ENCODE measurements at regions not wholly inside any gene's neighbourhood (a gene's known extent, or its start where the extent isn't known, plus 50 kb on each side); places are given as distances from the start of the nearest gene placed in this dataset.

DNA sequence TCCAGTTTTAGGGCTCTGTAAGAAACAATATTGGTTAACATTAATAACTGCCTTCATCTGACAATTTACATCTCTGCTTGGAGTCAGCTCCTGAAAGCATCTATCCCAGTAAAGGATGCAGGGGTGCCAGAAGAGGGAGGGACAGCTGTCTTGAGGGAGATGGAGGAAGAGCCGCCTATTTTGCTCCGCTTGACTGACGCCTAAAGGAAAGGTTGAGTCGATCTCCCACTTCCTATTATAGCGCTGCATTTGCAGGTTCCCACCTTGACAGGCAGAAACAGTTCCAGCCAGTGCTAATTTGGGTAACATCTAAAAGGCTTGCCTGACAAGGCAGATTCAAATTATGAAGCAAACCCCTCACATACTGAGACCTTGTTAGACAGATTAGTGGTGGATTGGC lies 374.6 kb downstream of the SPATA31D1 start:
- Histone ChIP-seq H3K27ac (ENCODE audit: low read depth, low read length) (no peak overlapping the region), H3K9me2 (replicated peaks; ENCODE audit: insufficient read depth, low read length) (no peaks in the 10 kb centered on the region), H3K79me2 (ENCODE audit: insufficient read depth, low read length) (no peaks in the 10 kb centered on the region), H3K4me3 (ENCODE audit: insufficient read depth, low read length, poor library complexity, severe bottlenecking) (no peak overlapping the region), H3K9me3 (ENCODE audit: insufficient read depth, low read length) (no peaks in the 10 kb centered on the region), H4K20me1 (ENCODE audit: low read depth, low read length) (no peaks in the 10 kb centered on the region), H3K36me3 (ENCODE audit: low read length) (no peaks in the 10 kb centered on the region), H3K4me2 (ENCODE audit: low read depth, low read length, poor library complexity, severe bottlenecking) (no peak overlapping the region), H3K27me3 (ENCODE audit: low read length) (no peaks in the 10 kb centered on the region), H2AFZ (ENCODE audit: low read depth, low read length, severe bottlenecking) (no peak overlapping the region), H3K9ac (ENCODE audit: low read length) (no peak overlapping the region), H3F3A (ENCODE audit: insufficient read depth) (no peaks in the 10 kb centered on the region)
- TF ChIP-seq, protein P1, sequence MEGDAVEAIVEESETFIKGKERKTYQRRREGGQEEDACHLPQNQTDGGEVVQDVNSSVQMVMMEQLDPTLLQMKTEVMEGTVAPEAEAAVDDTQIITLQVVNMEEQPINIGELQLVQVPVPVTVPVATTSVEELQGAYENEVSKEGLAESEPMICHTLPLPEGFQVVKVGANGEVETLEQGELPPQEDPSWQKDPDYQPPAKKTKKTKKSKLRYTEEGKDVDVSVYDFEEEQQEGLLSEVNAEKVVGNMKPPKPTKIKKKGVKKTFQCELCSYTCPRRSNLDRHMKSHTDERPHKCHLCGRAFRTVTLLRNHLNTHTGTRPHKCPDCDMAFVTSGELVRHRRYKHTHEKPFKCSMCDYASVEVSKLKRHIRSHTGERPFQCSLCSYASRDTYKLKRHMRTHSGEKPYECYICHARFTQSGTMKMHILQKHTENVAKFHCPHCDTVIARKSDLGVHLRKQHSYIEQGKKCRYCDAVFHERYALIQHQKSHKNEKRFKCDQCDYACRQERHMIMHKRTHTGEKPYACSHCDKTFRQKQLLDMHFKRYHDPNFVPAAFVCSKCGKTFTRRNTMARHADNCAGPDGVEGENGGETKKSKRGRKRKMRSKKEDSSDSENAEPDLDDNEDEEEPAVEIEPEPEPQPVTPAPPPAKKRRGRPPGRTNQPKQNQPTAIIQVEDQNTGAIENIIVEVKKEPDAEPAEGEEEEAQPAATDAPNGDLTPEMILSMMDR (IDR thresholded peaks at IDR 0.05; ENCODE audit: insufficient read depth, low read length, poor library complexity, severe bottlenecking) = no peak
- TF ChIP-seq EZH2phosphoT487 (conservative IDR thresholded peaks at IDR 0.05; ENCODE audit: low read length) = no peak

DNA sequence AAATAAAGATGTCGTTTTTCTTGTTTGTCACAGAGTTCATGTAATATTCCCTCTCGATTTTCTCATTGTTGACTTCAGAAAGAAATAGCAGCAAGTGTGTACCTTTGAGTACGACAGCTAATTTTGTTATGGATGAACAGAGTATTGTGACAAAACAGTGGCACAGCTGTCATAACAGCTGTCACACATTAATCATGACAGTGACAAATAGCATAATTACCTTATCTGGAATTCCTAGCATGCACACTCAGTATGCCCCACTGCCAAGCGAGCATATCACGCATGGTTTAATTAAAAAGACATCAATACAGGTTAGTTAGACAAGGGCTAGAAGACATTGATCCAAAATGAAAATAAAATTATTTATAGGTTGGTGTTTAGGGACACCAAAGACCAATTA lies 375.1 kb downstream of the SPATA31D1 start:
- Histone ChIP-seq H4K20me1 (ENCODE audit: low read depth, low read length) (no peaks in the 10 kb centered on the region), H3K79me2 (ENCODE audit: insufficient read depth, low read length) (no peaks in the 10 kb centered on the region), H2AFZ (ENCODE audit: low read depth, low read length, severe bottlenecking) (no peak overlapping the region), H3K4me3 (ENCODE audit: insufficient read depth, low read length, poor library complexity, severe bottlenecking) (no peak overlapping the region), H3K9ac (ENCODE audit: low read length) (no peak overlapping the region), H3K9me3 (ENCODE audit: insufficient read depth, low read length) (no peaks in the 10 kb centered on the region), H3F3A (ENCODE audit: insufficient read depth) (no peaks in the 10 kb centered on the region), H3K27ac (ENCODE audit: low read depth, low read length) (no peak overlapping the region), H3K36me3 (ENCODE audit: low read length) (no peaks in the 10 kb centered on the region), H3K9me2 (replicated peaks; ENCODE audit: insufficient read depth, low read length) (no peaks in the 10 kb centered on the region), H3K27me3 (ENCODE audit: low read length) (no peaks in the 10 kb centered on the region), H3K4me2 (ENCODE audit: low read depth, low read length, poor library complexity, severe bottlenecking) (no peak overlapping the region)
- TF ChIP-seq, protein P1 (IDR thresholded peaks at IDR 0.05; ENCODE audit: insufficient read depth, low read length, poor library complexity, severe bottlenecking) = no peak
- TF ChIP-seq EZH2phosphoT487 (conservative IDR thresholded peaks at IDR 0.05; ENCODE audit: low read length) = no peak

DNA sequence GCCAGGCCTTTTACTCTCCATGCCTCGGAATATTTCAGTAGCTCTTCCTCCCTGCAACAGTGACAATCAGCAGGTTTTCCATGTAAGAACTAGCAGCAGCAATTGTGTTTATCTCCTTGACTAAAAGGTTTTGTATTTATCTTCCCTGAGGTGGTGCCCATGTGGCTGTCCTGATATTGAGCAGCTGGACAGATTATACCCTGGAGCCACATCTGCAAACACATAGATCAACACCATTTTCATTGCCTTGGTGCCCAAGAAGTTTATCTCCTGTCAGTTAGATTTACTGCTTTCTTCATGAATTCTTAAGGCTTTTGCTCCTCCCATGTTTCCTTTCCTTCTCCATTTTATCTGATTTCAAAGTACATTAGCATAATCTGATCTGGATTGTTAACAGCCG lies 378.4 kb downstream of the SPATA31D1 start:
- no peak overlapping the region for H2AFZ ChIP-seq (ENCODE audit: low read depth, low read length, severe bottlenecking)
- H4K20me1 ChIP-seq (ENCODE audit: low read depth, low read length) = no peaks in the 10 kb centered on the region
- no peaks in the 10 kb centered on the region for H3K79me2 ChIP-seq (ENCODE audit: insufficient read depth, low read length)
- H3K4me2 ChIP-seq (ENCODE audit: low read depth, low read length, poor library complexity, severe bottlenecking) = no peak overlapping the region
- H3K9me2 ChIP-seq (replicated peaks; ENCODE audit: insufficient read depth, low read length) = no peaks in the 10 kb centered on the region; the same call in 1 of the 2 replicates
- H3K9ac ChIP-seq (ENCODE audit: low read length) = no peak overlapping the region
- no peaks in the 10 kb centered on the region for H3K36me3 ChIP-seq (ENCODE audit: low read length)
- H3F3A ChIP-seq (ENCODE audit: insufficient read depth) = no peaks in the 10 kb centered on the region
- no peaks in the 10 kb centered on the region for H3K9me3 ChIP-seq (ENCODE audit: insufficient read depth, low read length)
- no peak overlapping the region for H3K4me3 ChIP-seq (ENCODE audit: insufficient read depth, low read length, poor library complexity, severe bottlenecking)
- no peak for TF ChIP-seq EZH2phosphoT487 (conservative IDR thresholded peaks at IDR 0.05; ENCODE audit: low read length)
- TF ChIP-seq, protein P1 (IDR thresholded peaks at IDR 0.05; ENCODE audit: insufficient read depth, low read length, poor library complexity, severe bottlenecking) = no peak
- H3K27me3 ChIP-seq (ENCODE audit: low read length) = no peaks in the 10 kb centered on the region
- no peak overlapping the region for H3K27ac ChIP-seq (ENCODE audit: low read depth, low read length)
